Upper lobe of left lung (tissue), 4 donors: ENCODE measurements at regions not wholly inside any gene's neighbourhood (a gene's known extent, or its start where the extent isn't known, plus 50 kb on each side); places are given as distances from the start of the nearest gene placed in this dataset.

ENCODE experiments used
- EP300 ChIP-seq, 4 donors: sonication (generic); formaldehyde crosslinking; IDR thresholded peaks; one replicate each; pipeline ENCODE4 v1.5.1; 2017; ENCODE audit warnings: antibody characterized with exemption in 4 of 4, control low read depth in 2 of 4
- POLR2A ChIP-seq, 4 donors: fragments of 450-650 bp; IDR thresholded peaks; one replicate each; pipeline ENCODE4 v1.5.1; 2016 to 2017; ENCODE audit warnings: antibody characterized with exemption in 4 of 4, mild to moderate bottlenecking in 2 of 4
- TF ChIP-seq, protein P1 (sequence below), 6 experiments: fragments of 450-650 bp in 4 of 6; fragments of 200-600 bp in 2 of 6; sonication (generic) in 2 of 6; IDR thresholded peaks; one replicate each; pipeline ENCODE4 v1.5.1; 2016 to 2019; ENCODE audit warnings: antibody characterized with exemption in 6 of 6

DNA sequence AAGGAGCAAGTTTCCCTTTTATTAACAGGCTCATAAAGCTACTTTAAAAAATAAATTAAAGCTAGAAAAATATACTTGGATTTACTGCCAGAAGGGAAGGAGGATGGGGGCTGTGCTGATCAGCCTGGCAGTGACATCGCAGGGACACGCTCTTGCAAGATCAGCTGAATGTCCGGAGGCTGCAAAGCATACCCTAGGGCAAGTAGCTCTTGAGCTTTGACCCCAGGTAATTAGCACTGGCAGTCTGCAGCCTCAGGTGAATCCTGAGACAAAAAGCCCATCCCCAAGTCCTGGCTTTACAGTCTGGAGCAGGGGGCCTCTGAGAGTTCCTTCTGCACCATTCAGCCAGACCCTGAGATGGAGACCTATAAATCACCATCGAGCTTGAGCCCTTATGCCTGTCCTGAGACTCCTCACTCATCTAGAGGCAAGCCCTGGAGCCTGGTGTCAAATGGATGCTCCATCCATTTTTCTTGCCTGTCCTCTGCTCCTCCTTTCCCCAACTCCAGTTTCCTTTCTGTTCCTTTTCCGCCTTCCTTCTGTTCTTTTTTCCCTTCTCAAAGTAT is 131.7 kb downstream of the TMEM114 start:
- TF ChIP-seq EP300 (IDR thresholded peaks at IDR 0.05) (no peak), POLR2A (IDR thresholded peaks at IDR 0.05) (no peak)
- TF ChIP-seq, protein P1, sequence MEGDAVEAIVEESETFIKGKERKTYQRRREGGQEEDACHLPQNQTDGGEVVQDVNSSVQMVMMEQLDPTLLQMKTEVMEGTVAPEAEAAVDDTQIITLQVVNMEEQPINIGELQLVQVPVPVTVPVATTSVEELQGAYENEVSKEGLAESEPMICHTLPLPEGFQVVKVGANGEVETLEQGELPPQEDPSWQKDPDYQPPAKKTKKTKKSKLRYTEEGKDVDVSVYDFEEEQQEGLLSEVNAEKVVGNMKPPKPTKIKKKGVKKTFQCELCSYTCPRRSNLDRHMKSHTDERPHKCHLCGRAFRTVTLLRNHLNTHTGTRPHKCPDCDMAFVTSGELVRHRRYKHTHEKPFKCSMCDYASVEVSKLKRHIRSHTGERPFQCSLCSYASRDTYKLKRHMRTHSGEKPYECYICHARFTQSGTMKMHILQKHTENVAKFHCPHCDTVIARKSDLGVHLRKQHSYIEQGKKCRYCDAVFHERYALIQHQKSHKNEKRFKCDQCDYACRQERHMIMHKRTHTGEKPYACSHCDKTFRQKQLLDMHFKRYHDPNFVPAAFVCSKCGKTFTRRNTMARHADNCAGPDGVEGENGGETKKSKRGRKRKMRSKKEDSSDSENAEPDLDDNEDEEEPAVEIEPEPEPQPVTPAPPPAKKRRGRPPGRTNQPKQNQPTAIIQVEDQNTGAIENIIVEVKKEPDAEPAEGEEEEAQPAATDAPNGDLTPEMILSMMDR (IDR thresholded peaks at IDR 0.05): no peak
